H9 (cell line): ENCODE measurements at regions not wholly inside any gene's neighbourhood (a gene's known extent, or its start where the extent isn't known, plus 50 kb on each side); places are given as distances from the start of the nearest gene placed in this dataset.

ENCODE experiments used
- DNase-seq: peaks from one replicate; pipeline ENCODE4 v3.0.0-alpha.2; 2017
- H2AFZ ChIP-seq: one replicate; pipeline ENCODE4 v1.6.1; 2013; ENCODE audit warnings: mild to moderate bottlenecking, low read length, control low read depth, moderate library complexity
- H2AK5ac ChIP-seq: 2 replicates; pipeline ENCODE4 v1.6.1; 2013; ENCODE audit warnings: low read length, control low read depth, mixed read lengths; ENCODE audit not compliant: insufficient read length
- H2BK120ac ChIP-seq: one replicate; pipeline ENCODE4 v1.6.1; 2013; ENCODE audit warnings: low read depth, mild to moderate bottlenecking, low read length, control low read depth, inconsistent platforms; ENCODE audit not compliant: poor library complexity, severe bottlenecking
- H2BK12ac ChIP-seq: 2 replicates; pipeline ENCODE4 v1.6.1; 2013; ENCODE audit warnings: low read length, control low read depth, mixed read lengths, low read depth; ENCODE audit not compliant: insufficient read length
- H2BK15ac ChIP-seq: 2 replicates; pipeline ENCODE4 v1.6.1; 2013; ENCODE audit warnings: low read depth, low read length, control low read depth
- H2BK20ac ChIP-seq: one replicate; pipeline ENCODE4 v1.6.1; 2013; ENCODE audit warnings: low read depth, mild to moderate bottlenecking, low read length, control low read depth, inconsistent platforms; ENCODE audit not compliant: poor library complexity, severe bottlenecking
- H2BK5ac ChIP-seq: 2 replicates; pipeline ENCODE4 v1.6.1; 2013; ENCODE audit warnings: low read length, control low read depth, mixed read lengths; ENCODE audit not compliant: insufficient read length
- H3K14ac ChIP-seq: 2 replicates; pipeline ENCODE4 v1.6.1; 2013; ENCODE audit warnings: low read length, control low read depth; ENCODE audit not compliant: insufficient read depth
- H3K18ac ChIP-seq: 2 replicates; pipeline ENCODE4 v1.6.1; 2013; ENCODE audit warnings: low read depth, mild to moderate bottlenecking, mixed read lengths, low read length, control low read depth; ENCODE audit not compliant: insufficient read length
- H3K23ac ChIP-seq: 2 replicates; pipeline ENCODE4 v1.6.1; 2013; ENCODE audit warnings: low read length, control low read depth, mixed read lengths, low read depth; ENCODE audit not compliant: insufficient read length
- H3K23me2 ChIP-seq: 2 replicates; pipeline ENCODE4 v1.6.1; 2013; ENCODE audit warnings: low read depth, mild to moderate bottlenecking, mixed read lengths, low read length, control low read depth; ENCODE audit not compliant: insufficient read length, poor library complexity, severe bottlenecking
- H3K27ac ChIP-seq: 2 replicates; pipeline ENCODE4 v1.5.1; 2013; ENCODE audit warnings: low read length, control low read depth, mixed read lengths, low read depth; ENCODE audit not compliant: insufficient read length
- H3K27me3 ChIP-seq: 2 replicates; pipeline ENCODE4 v1.6.1; 2013; ENCODE audit warnings: low read length, control low read depth, inconsistent platforms; ENCODE audit not compliant: insufficient read depth
- H3K4ac ChIP-seq: 2 replicates; pipeline ENCODE4 v1.6.1; 2013; ENCODE audit warnings: low read depth, mild to moderate bottlenecking, control low read depth, inconsistent platforms, low read length, moderate library complexity
- H3K4me1 ChIP-seq: 2 replicates; pipeline ENCODE4 v1.6.1; 2013; ENCODE audit warnings: low read length, control low read depth, inconsistent platforms; ENCODE audit not compliant: insufficient read depth
- H3K4me2 ChIP-seq: 2 replicates; pipeline ENCODE4 v1.6.1; 2013; ENCODE audit warnings: low read length, control low read depth, mixed read lengths; ENCODE audit not compliant: insufficient read length, insufficient read depth
- H3K56ac ChIP-seq: 2 replicates; pipeline ENCODE4 v1.6.1; 2013; ENCODE audit warnings: low read depth, mild to moderate bottlenecking, mixed read lengths, low read length, control low read depth; ENCODE audit not compliant: insufficient read length
- H3K79me1 ChIP-seq: 2 replicates; pipeline ENCODE4 v1.6.1; 2013; ENCODE audit warnings: low read depth, mild to moderate bottlenecking, moderate library complexity, low read length, control low read depth, inconsistent platforms; ENCODE audit not compliant: insufficient read depth, poor library complexity, severe bottlenecking
- H3K79me2 ChIP-seq: 2 replicates; pipeline ENCODE4 v1.6.1; 2013; ENCODE audit warnings: low read length, control low read depth, inconsistent platforms; ENCODE audit not compliant: insufficient read depth
- H3K9ac ChIP-seq: 2 replicates; pipeline ENCODE4 v1.6.1; 2013; ENCODE audit warnings: low read length, control low read depth, mixed read lengths; ENCODE audit not compliant: insufficient read length; ENCODE audit errors: extremely low read depth
- H3K9me3 ChIP-seq: one replicate; pipeline ENCODE4 v1.6.1; 2013; ENCODE audit warnings: low read depth, low read length, inconsistent platforms; ENCODE audit not compliant: control insufficient read depth
- H3T11ph ChIP-seq: one replicate; pipeline ENCODE4 v1.6.1; 2013; ENCODE audit warnings: mild to moderate bottlenecking, low read length, control low read depth, inconsistent platforms
- H4K20me1 ChIP-seq: one replicate; pipeline ENCODE4 v1.6.1; 2013; ENCODE audit not compliant: control insufficient read depth, insufficient read length, insufficient read depth
- H4K5ac ChIP-seq: 2 replicates; pipeline ENCODE4 v1.6.1; 2013; ENCODE audit warnings: low read depth, mild to moderate bottlenecking, mixed read lengths, low read length, control low read depth; ENCODE audit not compliant: insufficient read length
- H4K8ac ChIP-seq: replicated peaks from 2 replicates; pipeline ENCODE4 v1.6.1; 2013; ENCODE audit warnings: low read length, control low read depth, mixed read lengths, low read depth; ENCODE audit not compliant: insufficient read length
- H4K91ac ChIP-seq: 2 replicates; pipeline ENCODE4 v1.6.1; 2013; ENCODE audit warnings: low read depth, mild to moderate bottlenecking, moderate library complexity, mixed read lengths, low read length, control low read depth; ENCODE audit not compliant: insufficient read length
- H3K27ac Mint-ChIP-seq, 3 experiments: 2 replicates in 2 of 3; 3 replicates in 1 of 3; pipeline ENCODE4 v1.8.0; 2020 to 2021; ENCODE audit warnings: mixed read lengths in 3 of 3, mild to moderate bottlenecking in 1 of 3, moderate library complexity in 1 of 3
- H3K27me3 Mint-ChIP-seq: 2 replicates; pipeline ENCODE4 v1.8.0; 2021; ENCODE audit warnings: low read depth, mild to moderate bottlenecking, moderate library complexity, mixed read lengths
- H3K36me3 Mint-ChIP-seq, 3 experiments: 2 replicates in 2 of 3; 3 replicates in 1 of 3; pipeline ENCODE4 v1.8.0; 2020 to 2021; ENCODE audit warnings: low read depth in 3 of 3, mixed read lengths in 3 of 3; ENCODE audit not compliant: insufficient read depth in 1 of 3
- H3K4me1 Mint-ChIP-seq, 2 experiments: 2 replicates each; pipeline ENCODE4 v1.8.0; 2020; ENCODE audit warnings: mixed read lengths in 2 of 2
- H3K4me3 Mint-ChIP-seq, 2 experiments: 2 replicates in 1 of 2; 3 replicates in 1 of 2; pipeline ENCODE4 v1.8.0; 2020 to 2021; ENCODE audit warnings: mild to moderate bottlenecking in 2 of 2, mixed read lengths in 2 of 2, moderate library complexity in 1 of 2
- H3K9me3 Mint-ChIP-seq, 2 experiments: 2 replicates in 1 of 2; 3 replicates in 1 of 2; pipeline ENCODE4 v1.8.0; 2020; ENCODE audit warnings: mild to moderate bottlenecking in 2 of 2, mixed read lengths in 2 of 2, moderate library complexity in 1 of 2
- CTCF ChIP-seq: fragments of 200-600 bp; sonication (generic); conservative IDR thresholded peaks from 3 replicates; pipeline ENCODE4 v1.8.0; 2021; ENCODE audit warnings: antibody characterized with exemption, mild to moderate bottlenecking
- WGBS: extraction: QIAGEN DNeasy Blood & Tissue Kit; methylation state at CpG from one replicate; pipeline ENCODE4 v1.1.7; 2013; ENCODE audit warnings: missing lambda C conversion rate, low lambda C conversion rate, mixed read lengths; ENCODE audit not compliant: insufficient read length; ENCODE audit errors: extremely low coverage; 5-methylcytosine and 5-hydroxymethylcytosine counted together

GRCh38 chr13:68275758-68276157 lies 1045.6 kb upstream of the PCDH9 start:
- no peaks in the 10 kb centered on the region for H3K4me1 Mint-ChIP-seq
- no CpG with 5 or more reads among the region's 1 CpG for WGBS
- Histone ChIP-seq H3K27ac (no peak overlapping the region), H3K4ac (no peak overlapping the region), H3T11ph (no peak overlapping the region), H3K4me1 (no peaks in the 10 kb centered on the region), H2BK120ac (no peak overlapping the region), H3K18ac (no peak overlapping the region), H3K79me1 (no peaks in the 10 kb centered on the region), H3K9ac (no peak overlapping the region), H3K27me3 (no peaks in the 10 kb centered on the region), H3K4me2 (no peak overlapping the region), H3K9me3 (peaks cover 10% of the 10 kb centered on the region), H4K5ac (no peak overlapping the region), H3K14ac (no peak overlapping the region), H4K20me1 (no peaks in the 10 kb centered on the region), H4K91ac (no peak overlapping the region), H3K56ac (no peak overlapping the region), H2BK15ac (no peak overlapping the region), H3K79me2 (no peaks in the 10 kb centered on the region), H2AFZ (no peak overlapping the region), H2BK5ac (no peak overlapping the region), H2AK5ac (no peak overlapping the region), H4K8ac (no peak overlapping the region), H3K23ac (no peak overlapping the region), H2BK12ac (no peak overlapping the region), H3K23me2 (no peaks in the 10 kb centered on the region), H2BK20ac (no peak overlapping the region)
- peaks cover 22 to 31% of the 10 kb centered on the region in 2 experiments for H3K9me3 Mint-ChIP-seq
- no peak overlapping the region for H3K27ac Mint-ChIP-seq
- H3K36me3 Mint-ChIP-seq = peaks cover 10 to 30% (median 10%) of the 10 kb centered on the region in 3 experiments
- H3K4me3 Mint-ChIP-seq = no peak overlapping the region
- no peak for DNase-seq
- TF ChIP-seq CTCF = no peak
- no peaks in the 10 kb centered on the region for H3K27me3 Mint-ChIP-seq
